Chondrocyte (in vitro differentiated cells): ENCODE measurements at regions not wholly inside any gene's neighbourhood (a gene's known extent, or its start where the extent isn't known, plus 50 kb on each side); places are given as distances from the start of the nearest gene placed in this dataset.

Source experiments
- DNase-seq: peaks from one replicate; pipeline ENCODE4 v3.0.0; 2021; ENCODE audit warnings: mixed read lengths, low spot score
- H3K27ac Mint-ChIP-seq: one replicate; pipeline ENCODE4 v1.8.0; 2021; ENCODE audit warnings: mild to moderate bottlenecking, moderate library complexity, mixed read lengths; ENCODE audit not compliant: unreplicated experiment
- H3K27me3 Mint-ChIP-seq: 2 replicates; pipeline ENCODE4 v1.8.0; 2021; ENCODE audit warnings: low read depth, mixed read lengths
- H3K36me3 Mint-ChIP-seq: 2 replicates; pipeline ENCODE4 v1.8.0; 2021; ENCODE audit warnings: low read depth, mixed read lengths
- H3K4me1 Mint-ChIP-seq: 2 replicates; pipeline ENCODE4 v1.8.0; 2021; ENCODE audit warnings: low read depth, mild to moderate bottlenecking, mixed read lengths
- H3K4me3 Mint-ChIP-seq: one replicate; pipeline ENCODE4 v1.8.0; 2021; ENCODE audit warnings: mild to moderate bottlenecking, moderate library complexity, mixed read lengths; ENCODE audit not compliant: unreplicated experiment
- H3K9me3 Mint-ChIP-seq: 2 replicates; pipeline ENCODE4 v1.8.0; 2021; ENCODE audit warnings: low read depth, mixed read lengths
- CTCF ChIP-seq: fragments of 200-600 bp; sonication (generic); IDR thresholded peaks from 2 replicates; pipeline ENCODE4 v1.5.0; 2021; ENCODE audit warnings: antibody characterized with exemption, mild to moderate bottlenecking, moderate library complexity

GRCh38 chr14:86515195-86515594, 985.3 kb downstream of the FLRT2 start:
- no peaks in the 10 kb centered on the region for H3K4me1 Mint-ChIP-seq
- no peak for TF ChIP-seq CTCF
- no peak overlapping the region for H3K27ac Mint-ChIP-seq
- no peaks in the 10 kb centered on the region for H3K27me3 Mint-ChIP-seq
- H3K9me3 Mint-ChIP-seq, result no peaks in the 10 kb centered on the region
- H3K36me3 Mint-ChIP-seq, result no peaks in the 10 kb centered on the region
- DNase-seq, result no peak
- H3K4me3 Mint-ChIP-seq, result no peak overlapping the region

GRCh38 chr14:86513564-86513963, 983.6 kb downstream of the FLRT2 start:
- no peaks in the 10 kb centered on the region for H3K36me3 Mint-ChIP-seq
- TF ChIP-seq CTCF, result no peak
- H3K27me3 Mint-ChIP-seq, result no peaks in the 10 kb centered on the region
- H3K4me1 Mint-ChIP-seq, result no peaks in the 10 kb centered on the region
- DNase-seq, result no peak
- H3K9me3 Mint-ChIP-seq, result no peaks in the 10 kb centered on the region
- H3K4me3 Mint-ChIP-seq, result no peak overlapping the region
- H3K27ac Mint-ChIP-seq, result no peak overlapping the region

GRCh38 chr14:86513056-86513455, 983.1 kb downstream of the FLRT2 start:
- Mint-ChIP-seq H3K27me3 (no peaks in the 10 kb centered on the region), H3K4me3 (no peak overlapping the region), H3K9me3 (no peaks in the 10 kb centered on the region), H3K36me3 (no peaks in the 10 kb centered on the region), H3K4me1 (no peaks in the 10 kb centered on the region), H3K27ac (no peak overlapping the region)
- TF ChIP-seq CTCF, result no peak
- no peak for DNase-seq

- no peak overlapping the region for H3K4me3 Mint-ChIP-seq
- no peak for TF ChIP-seq CTCF
- H3K27ac Mint-ChIP-seq, result no peak overlapping the region
Observed at GRCh38 chr14:86510491-86510890, 980.5 kb downstream of the FLRT2 start.

GRCh38 chr14:86505808-86506207, 975.9 kb downstream of the FLRT2 start:
- Mint-ChIP-seq H3K36me3 (no peaks in the 10 kb centered on the region), H3K9me3 (no peaks in the 10 kb centered on the region), H3K27ac (no peak overlapping the region), H3K4me1 (no peaks in the 10 kb centered on the region), H3K4me3 (no peak overlapping the region), H3K27me3 (peaks cover 2% of the 10 kb centered on the region)
- no peak for DNase-seq
- TF ChIP-seq CTCF, result no peak

More at GRCh38 chr14:86510491-86510890, 980.5 kb downstream of the FLRT2 start:
- no peaks in the 10 kb centered on the region for H3K27me3 Mint-ChIP-seq
- H3K4me1 Mint-ChIP-seq, result no peaks in the 10 kb centered on the region
- no peaks in the 10 kb centered on the region for H3K9me3 Mint-ChIP-seq
- no peak for DNase-seq
- H3K36me3 Mint-ChIP-seq, result no peaks in the 10 kb centered on the region
